ENCODE measurements at regions not wholly inside any gene's neighbourhood (a gene's known extent, or its start where the extent isn't known, plus 50 kb on each side); places are given as distances from the start of the nearest gene placed in this dataset.

- TF ChIP-seq, protein P1, sequence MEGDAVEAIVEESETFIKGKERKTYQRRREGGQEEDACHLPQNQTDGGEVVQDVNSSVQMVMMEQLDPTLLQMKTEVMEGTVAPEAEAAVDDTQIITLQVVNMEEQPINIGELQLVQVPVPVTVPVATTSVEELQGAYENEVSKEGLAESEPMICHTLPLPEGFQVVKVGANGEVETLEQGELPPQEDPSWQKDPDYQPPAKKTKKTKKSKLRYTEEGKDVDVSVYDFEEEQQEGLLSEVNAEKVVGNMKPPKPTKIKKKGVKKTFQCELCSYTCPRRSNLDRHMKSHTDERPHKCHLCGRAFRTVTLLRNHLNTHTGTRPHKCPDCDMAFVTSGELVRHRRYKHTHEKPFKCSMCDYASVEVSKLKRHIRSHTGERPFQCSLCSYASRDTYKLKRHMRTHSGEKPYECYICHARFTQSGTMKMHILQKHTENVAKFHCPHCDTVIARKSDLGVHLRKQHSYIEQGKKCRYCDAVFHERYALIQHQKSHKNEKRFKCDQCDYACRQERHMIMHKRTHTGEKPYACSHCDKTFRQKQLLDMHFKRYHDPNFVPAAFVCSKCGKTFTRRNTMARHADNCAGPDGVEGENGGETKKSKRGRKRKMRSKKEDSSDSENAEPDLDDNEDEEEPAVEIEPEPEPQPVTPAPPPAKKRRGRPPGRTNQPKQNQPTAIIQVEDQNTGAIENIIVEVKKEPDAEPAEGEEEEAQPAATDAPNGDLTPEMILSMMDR (IDR thresholded peaks at IDR 0.05; ENCODE audit: insufficient read depth, low read length, poor library complexity, severe bottlenecking) = no peak
- no peak for TF ChIP-seq EZH2phosphoT487 (conservative IDR thresholded peaks at IDR 0.05; ENCODE audit: low read length)
Measured at GRCh38 chr20:50288128-50288623, 97.5 kb downstream of the CEBPB start.

Data from SU-DHL-6 (cell line).